ENCODE measurements at regions not wholly inside any gene's neighbourhood (a gene's known extent, or its start where the extent isn't known, plus 50 kb on each side); places are given as distances from the start of the nearest gene placed in this dataset.

DNA sequence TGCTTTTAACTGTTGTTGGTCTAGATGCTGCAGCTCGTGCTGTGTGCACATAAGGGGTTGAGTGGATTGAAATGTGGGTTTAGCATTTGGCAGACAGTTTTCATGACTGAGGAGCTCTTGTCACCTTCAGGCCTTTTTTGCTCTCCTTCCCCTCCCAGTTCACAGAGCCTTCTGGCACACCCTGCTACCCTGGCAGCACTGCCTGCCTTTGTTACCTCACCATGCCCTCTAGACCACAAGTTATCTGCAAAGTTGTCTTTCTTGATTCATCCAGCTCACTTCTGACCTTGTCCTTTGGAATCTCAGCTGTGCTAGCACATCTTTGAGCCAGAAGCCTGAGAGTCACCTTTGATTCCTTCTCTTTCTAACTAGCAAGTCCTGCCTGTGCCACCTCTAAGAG is 348.9 kb upstream of the ZFP64 start:
- no peak for DNase-seq

DNA sequence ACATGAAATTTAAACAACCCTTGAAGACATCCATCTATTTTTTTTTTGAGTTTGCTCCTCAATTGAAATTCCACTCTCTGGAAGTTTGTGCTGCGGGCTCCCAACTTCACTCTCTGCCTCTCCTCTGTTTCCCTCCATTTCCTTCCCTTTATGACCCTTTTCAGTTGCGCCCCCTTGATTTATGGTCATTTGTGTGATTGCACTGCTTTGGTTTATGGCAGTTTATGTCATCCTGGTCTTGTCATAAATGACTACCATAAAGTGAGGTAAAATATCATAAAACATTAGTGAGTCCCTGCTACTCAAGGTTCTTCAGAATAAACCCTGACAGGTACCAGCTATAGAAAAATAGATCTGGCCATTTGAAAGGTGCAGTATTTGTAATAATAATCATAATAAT is 348.3 kb upstream of the ZFP64 start:
- DNase-seq = no peak

- DNase-seq = no peak
Observed at GRCh38 chr20:52536841-52537400, 345.3 kb upstream of the ZFP64 start.

- no peak for DNase-seq
Observed at GRCh38 chr20:52536040-52536439, 344.5 kb upstream of the ZFP64 start.

DNA sequence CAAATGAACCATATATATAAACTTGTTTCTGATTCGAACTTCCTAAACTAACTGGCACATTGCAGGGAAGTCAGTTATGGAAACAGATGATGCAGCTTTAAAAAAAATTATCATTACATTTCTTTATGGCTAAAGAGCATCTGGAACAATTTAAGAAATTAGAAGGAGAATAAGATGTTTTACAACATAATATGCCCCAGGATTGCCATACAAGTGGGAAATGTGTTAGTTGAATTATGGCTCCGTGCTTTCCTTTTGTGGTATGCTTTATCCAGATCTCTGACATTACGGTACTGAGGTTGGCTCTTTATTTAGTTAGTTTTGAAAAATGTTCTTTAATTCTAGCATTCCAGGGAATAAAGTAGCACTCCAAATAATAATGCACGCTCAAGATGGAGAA is 343.0 kb upstream of the ZFP64 start:
- DNase-seq = no peak

DNA sequence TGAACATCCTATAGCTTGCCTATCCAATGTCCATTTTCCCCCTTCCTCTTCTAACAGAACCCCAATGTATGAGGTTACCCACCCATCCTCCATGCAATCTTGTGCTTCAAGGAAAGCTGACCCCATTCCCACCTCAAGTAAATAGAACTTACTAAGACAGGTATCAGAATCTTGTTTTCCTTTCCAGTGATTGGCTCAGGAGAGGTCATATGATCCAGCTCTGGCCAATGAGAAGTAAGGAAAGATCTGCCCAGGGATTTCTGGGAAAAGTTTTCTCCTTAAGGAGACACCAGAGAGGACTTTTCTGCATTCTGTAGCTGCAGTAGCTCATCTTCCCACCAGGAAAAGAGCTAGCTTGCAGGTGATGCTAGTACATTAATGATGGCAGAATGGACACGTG is 341.8 kb upstream of the ZFP64 start:
- DNase-seq = no peak

DNA sequence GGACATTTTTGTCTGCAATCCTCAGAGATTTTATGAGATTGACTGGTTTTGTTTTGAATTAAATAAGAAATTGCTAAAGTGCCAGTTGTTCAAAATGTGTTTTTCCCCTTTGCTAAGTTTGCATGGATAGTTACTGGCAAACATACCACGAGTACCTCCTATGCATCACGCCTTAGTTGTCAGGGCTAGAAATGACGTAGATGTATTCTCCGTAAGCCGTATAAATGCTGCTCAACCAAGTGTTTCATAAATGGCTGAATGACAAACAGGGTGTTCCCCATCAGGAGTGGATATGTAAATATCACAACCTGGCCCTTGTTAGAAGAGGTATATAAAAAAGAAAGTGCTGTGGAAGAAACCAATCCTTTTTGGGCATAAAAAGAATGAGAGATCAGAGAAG is 341.1 kb upstream of the ZFP64 start:
- no peak for DNase-seq

- DNase-seq = no peak
Observed at GRCh38 chr20:52530571-52530970, 339.0 kb upstream of the ZFP64 start.

- DNase-seq = no peak
Observed at GRCh38 chr20:52529826-52530225, 338.2 kb upstream of the ZFP64 start.

DNA sequence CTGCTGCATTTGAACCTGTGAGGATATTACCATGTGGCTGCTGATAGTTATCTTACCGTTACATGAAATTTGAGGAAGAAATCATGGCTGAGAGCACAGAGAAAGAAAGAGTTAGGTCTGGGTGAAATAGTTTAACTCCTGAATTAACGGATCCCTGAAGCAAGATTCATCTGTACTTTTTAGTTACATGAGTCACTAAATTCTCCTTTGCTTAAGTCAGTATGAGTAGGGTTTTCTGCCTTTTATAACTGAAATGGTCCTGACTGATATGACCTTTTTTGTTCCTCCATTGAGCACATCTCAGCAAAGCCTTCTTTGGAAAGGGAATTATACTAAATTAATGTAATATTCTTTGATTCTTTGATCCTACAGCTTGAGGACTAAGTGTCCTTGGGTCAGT is 333.3 kb upstream of the ZFP64 start:
- DNase-seq = no peak

GRCh38 chr20:52518735-52519134 is 327.2 kb upstream of the ZFP64 start:
- no peak for DNase-seq

- no peak for DNase-seq
Observed at GRCh38 chr20:52515877-52516276, 324.3 kb upstream of the ZFP64 start.

GRCh38 chr20:52500157-52500556 is 308.6 kb upstream of the ZFP64 start:
- DNase-seq = no peak

DNA sequence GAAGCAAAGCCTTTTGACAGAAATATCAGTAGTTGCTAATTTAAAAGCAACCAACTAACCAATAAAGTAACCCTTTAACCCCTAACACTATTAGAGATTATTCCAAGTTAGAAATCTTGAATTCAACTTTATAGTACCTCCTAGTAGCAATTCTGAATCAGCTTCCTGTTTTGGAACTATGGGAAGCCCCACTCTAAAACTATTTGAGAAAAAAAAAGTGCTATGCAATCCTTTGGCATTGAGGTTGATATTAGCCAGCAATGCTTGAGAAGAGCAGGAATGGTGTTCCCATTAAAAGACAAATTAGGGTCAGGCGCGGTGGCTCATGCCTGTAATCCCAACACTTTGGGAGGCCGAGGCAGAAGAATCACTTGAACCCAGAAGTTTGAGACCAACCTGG is 306.2 kb upstream of the ZFP64 start:
- DNase-seq = no peak

DNA sequence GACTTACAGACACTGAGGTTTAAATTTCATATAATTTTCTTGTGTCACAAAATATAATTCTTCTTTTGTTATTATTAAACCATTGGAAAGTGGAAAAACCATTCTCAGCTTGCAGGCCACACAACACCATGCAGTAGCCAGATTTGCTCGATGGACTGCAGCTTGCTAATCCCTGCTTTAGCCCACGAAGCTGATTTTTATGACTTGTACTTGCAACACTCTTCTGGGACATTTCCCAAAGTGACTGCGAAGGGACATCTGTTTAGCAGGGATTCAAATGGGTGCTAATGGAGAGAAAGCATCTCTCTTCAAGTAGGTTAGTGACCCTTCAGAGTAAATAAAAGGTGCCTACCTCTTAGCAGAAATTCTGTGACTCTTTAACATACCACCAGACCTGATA is 304.6 kb upstream of the ZFP64 start:
- no peak for DNase-seq

- DNase-seq = peak; percentile 26
Observed at GRCh38 chr20:52494244-52494643, 302.7 kb upstream of the ZFP64 start.

DNA sequence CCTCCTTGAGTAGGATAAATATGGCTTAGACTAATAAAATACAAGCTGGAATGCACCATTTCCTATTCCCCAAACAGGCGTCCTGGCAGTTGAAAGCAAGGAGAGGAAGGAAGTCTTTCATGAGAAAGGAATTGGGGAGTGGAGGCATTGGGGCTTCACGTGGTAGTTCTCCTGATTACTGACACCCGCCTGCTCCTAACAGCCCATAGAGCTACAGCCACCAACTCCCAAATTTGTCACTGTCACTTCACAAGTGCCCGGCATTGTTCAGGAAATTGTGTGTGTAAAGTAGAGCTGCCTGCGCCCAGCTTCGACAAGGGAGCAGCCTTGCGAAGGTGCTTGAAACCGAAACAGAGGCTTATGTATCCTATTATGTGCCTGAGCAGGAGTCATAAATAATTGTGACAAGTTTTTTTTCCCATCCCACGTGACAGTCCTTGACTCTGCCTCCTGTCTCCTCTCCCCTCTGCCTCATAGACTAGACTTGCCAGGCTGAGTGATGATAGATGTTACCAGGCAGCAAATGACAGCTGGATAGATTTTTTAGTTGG is 301.7 kb upstream of the ZFP64 start:
- peak; percentile 61 for DNase-seq

GRCh38 chr20:52490711-52491430 is 299.3 kb upstream of the ZFP64 start:
- DNase-seq = no peak

DNA sequence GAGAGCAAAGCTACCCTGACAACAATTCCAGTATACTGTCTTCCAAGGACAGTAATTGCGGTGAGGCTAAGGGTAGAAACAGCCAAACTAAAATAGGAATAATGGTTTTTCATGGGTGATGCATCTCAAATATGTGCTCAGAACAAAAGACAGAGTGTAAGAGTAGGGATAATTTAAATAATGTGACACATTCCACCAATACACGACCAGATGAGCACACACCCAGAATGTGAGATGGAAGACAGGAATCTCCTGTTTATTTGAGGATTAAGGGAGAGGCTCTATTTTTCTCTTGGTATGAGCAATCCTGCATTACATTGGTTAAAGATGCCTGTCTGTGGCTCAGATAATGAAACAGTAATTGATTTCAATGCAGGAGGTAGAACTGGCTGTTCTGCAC is 292.9 kb upstream of the ZFP64 start:
- DNase-seq = no peak

- no peak for DNase-seq
Observed at GRCh38 chr20:52483382-52483781, 291.8 kb upstream of the ZFP64 start.

GRCh38 chr20:52482044-52482443 is 290.5 kb upstream of the ZFP64 start:
- DNase-seq = no peak

- peak; percentile 43 for DNase-seq
Observed at GRCh38 chr20:52481443-52481842, 289.9 kb upstream of the ZFP64 start.

GRCh38 chr20:52476074-52476750 is 284.6 kb upstream of the ZFP64 start:
- no peak for DNase-seq

- no peak for DNase-seq
Observed at GRCh38 chr20:52473186-52473585, 281.6 kb upstream of the ZFP64 start.
